Activated CD4-positive, alpha-beta memory T cell treated with anti-CD3 and anti-CD28 coated beads, Interleukin-2, amount 10 ng/mL, durations not matched to agents 7 days and 5 days (primary cell): ENCODE measurements at regions not wholly inside any gene's neighbourhood (a gene's known extent, or its start where the extent isn't known, plus 50 kb on each side); places are given as distances from the start of the nearest gene placed in this dataset.

Experiments
- CTCF ChIA-PET: fragments of 350-600 bp; sonication (Branson Sonifier 250); formaldehyde crosslinking; loops from one replicate; lab custom pipeline; 2021; ENCODE audit warnings: antibody characterized with exemption, inconsistent platforms; lab: Charles Lee
- POLR2A ChIA-PET: fragments of 350-600 bp; sonication (Branson Sonifier 250); formaldehyde crosslinking; loops from one replicate; lab custom pipeline; 2021; ENCODE audit warnings: antibody characterized with exemption; lab: Charles Lee
- DNase-seq: peaks from one replicate; pipeline ENCODE4 v3.0.0-alpha.2; 2020
- H3K27ac Mint-ChIP-seq: one replicate; pipeline ENCODE4 v1.8.0; 2021; ENCODE audit warnings: mild to moderate bottlenecking, mixed read lengths
- H3K27me3 Mint-ChIP-seq: one replicate; pipeline ENCODE4 v1.8.0; 2021; ENCODE audit warnings: mixed read lengths
- H3K36me3 Mint-ChIP-seq: one replicate; pipeline ENCODE4 v1.8.0; 2021; ENCODE audit warnings: low read depth, mixed read lengths
- H3K4me1 Mint-ChIP-seq: one replicate; pipeline ENCODE4 v1.8.0; 2021; ENCODE audit warnings: mixed read lengths
- H3K4me3 Mint-ChIP-seq: one replicate; pipeline ENCODE4 v1.8.0; 2021; ENCODE audit warnings: mild to moderate bottlenecking, mixed read lengths
- H3K9me3 Mint-ChIP-seq: one replicate; pipeline ENCODE4 v1.8.0; 2021; ENCODE audit warnings: mixed read lengths

DNA sequence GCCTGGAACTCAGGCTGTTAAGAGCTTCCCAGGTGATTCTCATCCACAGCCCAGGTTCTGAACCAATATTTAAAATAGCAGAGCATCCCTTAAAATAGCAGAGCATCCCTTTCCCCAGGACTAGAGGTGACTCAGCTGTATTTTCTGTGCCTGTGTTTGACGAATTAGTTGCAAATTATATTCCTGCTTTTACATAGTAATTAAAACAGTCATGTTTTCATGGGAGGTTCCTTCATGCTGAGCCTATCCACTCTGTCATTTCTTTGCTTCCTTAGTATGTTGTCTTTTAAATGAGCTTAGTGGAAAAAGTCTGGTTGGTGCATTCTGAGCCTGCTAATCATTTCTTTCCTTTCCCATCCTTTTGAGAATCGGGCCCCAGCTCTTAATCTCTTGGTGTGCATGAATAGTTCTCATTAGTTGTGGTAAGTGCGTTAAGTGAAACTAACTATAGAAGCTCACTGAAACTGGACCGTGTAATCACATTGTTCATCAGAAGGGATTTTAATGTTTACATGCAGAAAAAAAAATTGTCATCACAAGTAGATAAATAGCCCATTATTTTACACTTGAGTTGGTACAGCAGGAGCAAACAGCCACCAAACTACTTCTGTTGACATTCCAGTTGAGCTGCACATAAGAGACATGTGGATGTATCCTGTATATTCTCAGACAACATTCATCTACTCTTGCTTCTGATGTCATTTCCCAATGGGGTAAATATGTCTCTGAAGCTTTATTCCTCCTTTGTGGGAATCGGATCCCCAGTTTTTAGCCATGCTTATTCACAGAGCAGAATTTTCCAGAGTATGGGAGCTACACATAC is 596.9 kb upstream of the WWC1 start:
- Mint-ChIP-seq H3K4me1 (no peaks in the 10 kb centered on the region), H3K27me3 (no peaks in the 10 kb centered on the region), H3K4me3 (no peak overlapping the region), H3K27ac (no peak overlapping the region), H3K9me3 (peaks cover 2% of the 10 kb centered on the region), H3K36me3 (no peaks in the 10 kb centered on the region)
- DNase-seq: no peak
- POLR2A ChIA-PET: no interaction called here
- CTCF ChIA-PET: no interaction called here

DNA sequence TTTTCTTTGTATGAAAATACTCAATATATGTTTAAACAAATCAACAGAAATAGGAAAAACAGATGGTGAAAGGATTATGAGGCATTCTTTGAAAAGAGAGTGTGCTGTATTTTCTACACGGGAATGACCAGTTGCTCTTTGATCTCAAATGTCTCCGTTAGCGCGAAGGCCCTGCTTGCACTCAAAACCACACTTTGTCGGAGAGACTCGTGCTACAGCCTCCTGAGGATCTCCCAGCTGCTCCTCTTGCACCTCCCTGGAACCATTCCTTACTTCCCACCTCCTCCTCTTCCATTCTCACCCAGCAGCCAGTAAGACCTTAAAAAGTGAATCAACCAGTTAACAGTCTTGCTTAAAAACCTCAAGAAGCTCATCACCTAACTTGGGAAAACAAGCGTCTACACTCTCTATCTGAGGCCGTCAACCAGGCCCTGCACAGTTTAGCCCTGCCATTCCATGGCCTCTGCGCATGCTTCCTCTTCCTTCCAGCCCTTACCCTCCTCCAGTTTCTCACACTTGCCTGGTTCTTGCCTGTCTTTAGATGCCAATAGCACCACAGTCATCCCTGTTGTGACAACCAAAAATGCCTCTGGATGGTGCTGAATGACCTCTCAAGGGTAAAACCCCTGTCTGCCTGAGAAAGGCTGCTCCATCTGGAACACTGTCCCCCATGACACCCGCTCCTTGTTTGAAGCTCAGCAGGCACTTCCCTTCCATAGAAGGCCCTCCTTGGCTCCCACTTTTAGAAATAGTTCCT is 594.7 kb upstream of the WWC1 start:
- Mint-ChIP-seq H3K36me3 (no peaks in the 10 kb centered on the region), H3K27ac (no peak overlapping the region), H3K27me3 (no peaks in the 10 kb centered on the region), H3K4me3 (no peak overlapping the region), H3K9me3 (peaks cover 2% of the 10 kb centered on the region), H3K4me1 (no peaks in the 10 kb centered on the region)
- ChIA-PET CTCF (no interaction called here), POLR2A (no interaction called here)
- DNase-seq: no peak

- ChIA-PET CTCF (interaction anchor here (1.2 kb wide), 1 partner anchor 23 kb away, joined by 3 read pairs; no protein-coding TSS in a partner anchor), POLR2A (no interaction called here)
- peaks cover 2% of the 10 kb centered on the region for H3K9me3 Mint-ChIP-seq
- H3K4me3 Mint-ChIP-seq: no peak overlapping the region
- no peak for DNase-seq
- H3K27ac Mint-ChIP-seq: no peak overlapping the region
- H3K27me3 Mint-ChIP-seq: no peaks in the 10 kb centered on the region
- H3K4me1 Mint-ChIP-seq: no peaks in the 10 kb centered on the region
- H3K36me3 Mint-ChIP-seq: no peaks in the 10 kb centered on the region
These were observed 592.0 kb upstream of the WWC1 start for GRCh38 chr5:167699432-167699831.

- no peaks in the 10 kb centered on the region for H3K36me3 Mint-ChIP-seq
- DNase-seq: no peak
- no peaks in the 10 kb centered on the region for H3K4me1 Mint-ChIP-seq
- H3K9me3 Mint-ChIP-seq: peaks cover 2% of the 10 kb centered on the region
- H3K27me3 Mint-ChIP-seq: no peaks in the 10 kb centered on the region
- CTCF ChIA-PET: no interaction called here
- no peak overlapping the region for H3K27ac Mint-ChIP-seq
- no peak overlapping the region for H3K4me3 Mint-ChIP-seq
- POLR2A ChIA-PET: no interaction called here
These were observed 590.4 kb upstream of the WWC1 start for GRCh38 chr5:167701051-167701450.

DNA sequence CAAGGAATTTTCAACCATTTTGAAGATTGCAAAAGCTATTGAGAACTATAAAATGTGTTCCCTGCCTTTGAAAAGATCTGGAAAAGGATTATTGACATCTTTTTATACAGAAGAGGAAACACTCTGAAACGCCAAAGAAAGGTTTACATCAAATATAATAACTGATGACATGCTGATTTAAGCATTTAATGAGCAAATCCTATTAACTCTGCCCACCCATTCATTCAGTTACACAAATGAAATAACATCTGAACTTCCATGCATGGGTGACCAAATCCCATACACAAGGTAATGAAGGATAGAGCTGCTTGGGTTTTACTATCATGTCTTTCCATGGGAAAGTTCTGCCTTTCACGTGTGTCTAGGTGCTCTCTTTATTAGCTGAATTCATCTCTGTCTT is 589.4 kb upstream of the WWC1 start:
- POLR2A ChIA-PET: no interaction called here

GRCh38 chr5:167708449-167708848 is 583.0 kb upstream of the WWC1 start:
- no peaks in the 10 kb centered on the region for H3K9me3 Mint-ChIP-seq
- no peak overlapping the region for H3K4me3 Mint-ChIP-seq
- H3K27me3 Mint-ChIP-seq: no peaks in the 10 kb centered on the region
- no peaks in the 10 kb centered on the region for H3K4me1 Mint-ChIP-seq
- H3K27ac Mint-ChIP-seq: no peak overlapping the region
- H3K36me3 Mint-ChIP-seq: no peaks in the 10 kb centered on the region
- ChIA-PET CTCF (no interaction called here), POLR2A (no interaction called here)
- no peak for DNase-seq

More for the DNA sequence above, 589.4 kb upstream of the WWC1 start:
- no peak overlapping the region for H3K27ac Mint-ChIP-seq
- H3K4me3 Mint-ChIP-seq: no peak overlapping the region
- CTCF ChIA-PET: no interaction called here
- no peaks in the 10 kb centered on the region for H3K36me3 Mint-ChIP-seq
- H3K9me3 Mint-ChIP-seq: no peaks in the 10 kb centered on the region
- no peaks in the 10 kb centered on the region for H3K4me1 Mint-ChIP-seq
- no peaks in the 10 kb centered on the region for H3K27me3 Mint-ChIP-seq
- DNase-seq: no peak

GRCh38 chr5:167709625-167710024 is 581.8 kb upstream of the WWC1 start:
- H3K27ac Mint-ChIP-seq: no peak overlapping the region
- ChIA-PET CTCF (no interaction called here), POLR2A (no interaction called here)
- DNase-seq: no peak
- H3K27me3 Mint-ChIP-seq: no peaks in the 10 kb centered on the region
- no peaks in the 10 kb centered on the region for H3K36me3 Mint-ChIP-seq
- no peak overlapping the region for H3K4me3 Mint-ChIP-seq
- H3K4me1 Mint-ChIP-seq: no peaks in the 10 kb centered on the region
- no peaks in the 10 kb centered on the region for H3K9me3 Mint-ChIP-seq

- H3K27me3 Mint-ChIP-seq: no peaks in the 10 kb centered on the region
- H3K4me3 Mint-ChIP-seq: no peak overlapping the region
- ChIA-PET CTCF (interaction anchor here (1.0 kb wide), 1 partner anchor 509 kb away, joined by 5 read pairs; no protein-coding TSS in a partner anchor), POLR2A (no interaction called here)
- H3K36me3 Mint-ChIP-seq: no peaks in the 10 kb centered on the region
- DNase-seq: no peak
- no peaks in the 10 kb centered on the region for H3K9me3 Mint-ChIP-seq
- no peaks in the 10 kb centered on the region for H3K4me1 Mint-ChIP-seq
- H3K27ac Mint-ChIP-seq: no peak overlapping the region
These were observed 580.9 kb upstream of the WWC1 start for GRCh38 chr5:167710444-167711073.

- Mint-ChIP-seq H3K27me3 (no peaks in the 10 kb centered on the region), H3K4me3 (no peak overlapping the region), H3K27ac (no peak overlapping the region), H3K4me1 (no peaks in the 10 kb centered on the region), H3K36me3 (no peaks in the 10 kb centered on the region), H3K9me3 (no peaks in the 10 kb centered on the region)
- ChIA-PET POLR2A (no interaction called here), CTCF (no interaction called here)
- no peak for DNase-seq
These were observed 578.4 kb upstream of the WWC1 start for GRCh38 chr5:167712986-167713585.

DNA sequence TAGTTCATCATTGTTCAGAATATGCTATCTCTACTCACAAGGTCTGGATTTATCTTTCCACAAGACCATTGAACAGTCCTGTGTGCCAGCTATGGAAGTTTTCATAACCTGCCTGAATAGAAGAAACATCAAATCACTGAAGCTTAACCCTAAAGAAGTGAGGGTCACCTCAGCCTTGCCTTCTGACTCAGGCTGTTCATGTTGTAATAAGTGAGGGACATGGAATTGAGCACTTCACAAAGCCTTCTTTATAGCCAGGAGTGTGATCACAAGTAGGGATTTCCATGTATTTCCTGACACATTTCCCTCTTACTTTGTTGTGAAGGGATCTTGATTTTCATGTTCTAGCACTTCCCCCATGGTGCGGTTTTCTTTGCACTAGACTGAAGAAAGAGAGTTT is 577.5 kb upstream of the WWC1 start:
- Mint-ChIP-seq H3K4me3 (no peak overlapping the region), H3K4me1 (no peaks in the 10 kb centered on the region), H3K27me3 (no peaks in the 10 kb centered on the region), H3K36me3 (no peaks in the 10 kb centered on the region), H3K9me3 (no peaks in the 10 kb centered on the region), H3K27ac (no peak overlapping the region)
- DNase-seq: no peak
- CTCF ChIA-PET: no interaction called here
- POLR2A ChIA-PET: no interaction called here

GRCh38 chr5:167716126-167716775 is 575.2 kb upstream of the WWC1 start:
- H3K4me3 Mint-ChIP-seq: no peak overlapping the region
- POLR2A ChIA-PET: no interaction called here

GRCh38 chr5:167720259-167720658 is 571.2 kb upstream of the WWC1 start:
- H3K27ac Mint-ChIP-seq: no peak overlapping the region
- H3K27me3 Mint-ChIP-seq: no peaks in the 10 kb centered on the region
- H3K9me3 Mint-ChIP-seq: no peaks in the 10 kb centered on the region
- no peaks in the 10 kb centered on the region for H3K4me1 Mint-ChIP-seq
- POLR2A ChIA-PET: no interaction called here
- CTCF ChIA-PET: no interaction called here
- DNase-seq: no peak
- H3K4me3 Mint-ChIP-seq: no peak overlapping the region
- H3K36me3 Mint-ChIP-seq: no peaks in the 10 kb centered on the region

More at GRCh38 chr5:167716126-167716775, 575.2 kb upstream of the WWC1 start:
- Mint-ChIP-seq H3K9me3 (no peaks in the 10 kb centered on the region), H3K27me3 (no peaks in the 10 kb centered on the region), H3K4me1 (no peaks in the 10 kb centered on the region), H3K27ac (no peak overlapping the region), H3K36me3 (no peaks in the 10 kb centered on the region)
- DNase-seq: no peak
- CTCF ChIA-PET: no interaction called here
